Sigmoid colon (tissue), 6 donors: ENCODE measurements at regions not wholly inside any gene's neighbourhood (a gene's known extent, or its start where the extent isn't known, plus 50 kb on each side); places are given as distances from the start of the nearest gene placed in this dataset.

Experiments used
- DNase-seq: peaks from one replicate; pipeline ENCODE4 v3.0.0-alpha.2; 2019
- H3K27ac ChIP-seq, 4 donors: fragments of 200-600 bp; sonication (generic); one replicate each; pipeline ENCODE4 v1.5.1; 2016 to 2019; ENCODE audit warnings: mild to moderate bottlenecking in 1 of 4
- H3K27me3 ChIP-seq, 3 donors: fragments of 200-600 bp; sonication (generic); one replicate each; pipeline ENCODE4 v1.5.1; 2019; ENCODE audit warnings: mild to moderate bottlenecking in 1 of 3
- H3K36me3 ChIP-seq, 4 donors: fragments of 200-600 bp; sonication (generic); one replicate each; pipeline ENCODE4 v1.5.1; 2016 to 2019
- H3K4me1 ChIP-seq, 4 donors: fragments of 200-600 bp; sonication (generic); one replicate each; pipeline ENCODE4 v1.5.1; 2017 to 2019
- H3K4me3 ChIP-seq, 4 donors: fragments of 200-600 bp; sonication (generic); one replicate each; pipeline ENCODE4 v1.5.1; 2017 to 2019; ENCODE audit warnings: mild to moderate bottlenecking in 2 of 4, moderate library complexity in 1 of 4
- H3K9me3 ChIP-seq, 4 donors: fragments of 200-600 bp in 3 of 4; sonication (generic) in 3 of 4; one replicate each; pipeline versions ENCODE4 v1.5.1 to v1.6.1; 2013 to 2019
- CTCF ChIP-seq, 4 experiments: fragments of 450-650 bp in 3 of 4; fragments of 200-600 bp in 1 of 4; IDR thresholded peaks; one replicate each; pipeline ENCODE4 v1.5.1; 2016 to 2019; ENCODE audit warnings: antibody characterized with exemption in 4 of 4, mild to moderate bottlenecking in 3 of 4, moderate library complexity in 2 of 4
- EP300 ChIP-seq, 4 donors: sonication (generic); formaldehyde crosslinking; IDR thresholded peaks; one replicate each; pipeline ENCODE4 v1.6.1; 2017; ENCODE audit warnings: antibody characterized with exemption in 4 of 4
- POLR2A ChIP-seq, 2 donors: fragments of 450-650 bp; IDR thresholded peaks; one replicate each; pipeline ENCODE4 v1.6.1; 2016; ENCODE audit warnings: antibody characterized with exemption in 2 of 2, mild to moderate bottlenecking in 2 of 2, moderate library complexity in 2 of 2
- POLR2AphosphoS5 ChIP-seq, 4 donors: sonication (generic); formaldehyde crosslinking; IDR thresholded peaks; one replicate each; pipeline ENCODE4 v1.6.1; 2017; ENCODE audit warnings: antibody characterized with exemption in 4 of 4
- WGBS, 2 donors: extraction: QIAGEN DNeasy Blood & Tissue Kit; methylation state at CpG; one replicate each; pipeline ENCODE4 v1.1.7; 2013; 5-methylcytosine and 5-hydroxymethylcytosine counted together
- intact Hi-C: fragments of 100-400 bp; cut with DNase I; formaldehyde crosslinking; loops from one replicate; pipeline ENCODE4 v1.15.1; 2023
- donor health status: healthy with polysubstance abuse.
- donor health status: healthy.

- H3K9me3 ChIP-seq, result peaks cover 0 to 7% (median 1%) of the 10 kb centered on the region in 4 donors
- H3K36me3 ChIP-seq, result no peaks in the 10 kb centered on the region
- no peak overlapping the region for H3K27ac ChIP-seq
- no peaks in the 10 kb centered on the region for H3K27me3 ChIP-seq
- TF ChIP-seq CTCF (IDR thresholded peaks at IDR 0.05) (no peak), EP300 (IDR thresholded peaks at IDR 0.05) (no peak), POLR2A (IDR thresholded peaks at IDR 0.05) (no peak), POLR2AphosphoS5 (IDR thresholded peaks at IDR 0.05) (no peak)
- WGBS, 2 donors, result 87 to 89% methylated on average over 9 of the region's 9 CpGs
- no peak for DNase-seq
- H3K4me3 ChIP-seq, result no peak overlapping the region
- intact Hi-C loops, result no loop called here
- no peaks in the 10 kb centered on the region for H3K4me1 ChIP-seq
Observed at GRCh38 chr12:124144531-124145194, 150.2 kb upstream of the RFLNA start.

GRCh38 chr12:124147027-124147426 is 147.9 kb upstream of the RFLNA start:
- Histone ChIP-seq H3K4me3 (no peak overlapping the region), H3K36me3 (no peaks in the 10 kb centered on the region), H3K4me1 (no peaks in the 10 kb centered on the region), H3K9me3 (peaks cover 0 to 7% (median 1%) of the 10 kb centered on the region in 4 donors), H3K27me3 (no peaks in the 10 kb centered on the region), H3K27ac (no peak overlapping the region)
- intact Hi-C loops, result no loop called here
- WGBS, 2 donors, result 93 to 95% methylated on average over 2 of the region's 2 CpGs
- TF ChIP-seq EP300 (IDR thresholded peaks at IDR 0.05), result no peak
- no peak for TF ChIP-seq POLR2AphosphoS5 (IDR thresholded peaks at IDR 0.05)
- TF ChIP-seq CTCF (IDR thresholded peaks at IDR 0.05), result no peak
- no peak for TF ChIP-seq POLR2A (IDR thresholded peaks at IDR 0.05)
- no peak for DNase-seq

GRCh38 chr12:124147575-124147974 is 147.3 kb upstream of the RFLNA start:
- intact Hi-C loops, result no loop called here
- 37 to 61% methylated on average over 6 of the region's 6 CpGs for WGBS, 2 donors
- TF ChIP-seq EP300 (IDR thresholded peaks at IDR 0.05) (no peak), POLR2A (IDR thresholded peaks at IDR 0.05) (no peak)

GRCh38 chr12:124148481-124149273 is 146.2 kb upstream of the RFLNA start:
- WGBS, 2 donors, result 87% methylated on average over 13 of the region's 13 CpGs
- H3K36me3 ChIP-seq, result no peaks in the 10 kb centered on the region
- H3K27ac ChIP-seq, result no peak overlapping the region
- H3K9me3 ChIP-seq, result no peaks in the 10 kb centered on the region
- intact Hi-C loops, result no loop called here
- H3K4me3 ChIP-seq, result no peak overlapping the region
- no peak for DNase-seq
- TF ChIP-seq EP300 (IDR thresholded peaks at IDR 0.05) (peak in 1 of 4 donors; percentile 48), POLR2AphosphoS5 (IDR thresholded peaks at IDR 0.05) (peak in 1 of 4 donors; percentile 38), POLR2A (IDR thresholded peaks at IDR 0.05) (no peak)
- no peaks in the 10 kb centered on the region for H3K27me3 ChIP-seq
- H3K4me1 ChIP-seq, result no peaks in the 10 kb centered on the region

More at GRCh38 chr12:124147575-124147974, 147.3 kb upstream of the RFLNA start:
- Histone ChIP-seq H3K4me3 (no peak overlapping the region), H3K27ac (no peak overlapping the region), H3K9me3 (peaks cover 0 to 6% (median 0%) of the 10 kb centered on the region in 4 donors), H3K27me3 (no peaks in the 10 kb centered on the region), H3K4me1 (no peaks in the 10 kb centered on the region), H3K36me3 (no peaks in the 10 kb centered on the region)
- DNase-seq, result no peak

- no peak overlapping the region for H3K27ac ChIP-seq
- 88 to 91% methylated on average over 7 of the region's 7 CpGs for WGBS, 2 donors
- H3K36me3 ChIP-seq, result no peaks in the 10 kb centered on the region
- TF ChIP-seq POLR2AphosphoS5 (IDR thresholded peaks at IDR 0.05), result no peak
- TF ChIP-seq CTCF (IDR thresholded peaks at IDR 0.05), result no peak
- TF ChIP-seq POLR2A (IDR thresholded peaks at IDR 0.05), result no peak
- no peaks in the 10 kb centered on the region for H3K27me3 ChIP-seq
- DNase-seq, result no peak
- intact Hi-C loops, result no loop called here
- H3K4me1 ChIP-seq, result no peaks in the 10 kb centered on the region
- H3K4me3 ChIP-seq, result no peak overlapping the region
- H3K9me3 ChIP-seq, result no peaks in the 10 kb centered on the region
Observed at GRCh38 chr12:124149287-124149686, 145.6 kb upstream of the RFLNA start.
